Fibroblast of villous mesenchyme (primary cell): ENCODE measurements at regions not wholly inside any gene's neighbourhood (a gene's known extent, or its start where the extent isn't known, plus 50 kb on each side); places are given as distances from the start of the nearest gene placed in this dataset.

Source experiments
- DNase-seq: peaks from one replicate; pipeline ENCODE4 v3.0.0-alpha.2; 2010; ENCODE audit warnings: low read depth
- H3K4me3 ChIP-seq: 2 replicates; pipeline ENCODE4 v1.5.1; 2011; ENCODE audit warnings: low read depth, mild to moderate bottlenecking, low read length
- TF ChIP-seq, protein P1 (sequence below): IDR thresholded peaks from 2 replicates; pipeline ENCODE4 v1.5.1; 2012; ENCODE audit warnings: low read depth, mild to moderate bottlenecking, low read length; ENCODE audit not compliant: insufficient read depth

DNA sequence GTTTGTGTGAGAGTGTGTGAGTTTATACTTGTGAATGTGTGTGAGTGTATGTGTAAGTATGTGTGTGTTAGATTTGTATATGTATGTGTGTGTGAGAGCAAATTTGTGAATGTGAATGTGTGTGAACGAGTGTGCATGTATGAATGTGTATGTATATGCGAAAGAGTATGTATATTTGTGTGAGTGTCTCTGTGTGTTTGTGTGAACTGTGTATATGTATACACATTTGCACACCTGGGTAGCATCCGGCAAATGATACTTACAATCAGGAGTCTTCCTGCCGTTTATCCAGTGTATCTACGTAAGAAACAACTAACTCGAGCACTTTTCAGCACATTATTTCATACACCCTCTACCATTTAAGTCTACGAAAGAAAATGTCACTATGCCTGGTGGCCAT, 487.4 kb downstream of the TNS3 start:
- DNase-seq: no peak
- H3K4me3 ChIP-seq: no peak overlapping the region
- TF ChIP-seq, protein P1, sequence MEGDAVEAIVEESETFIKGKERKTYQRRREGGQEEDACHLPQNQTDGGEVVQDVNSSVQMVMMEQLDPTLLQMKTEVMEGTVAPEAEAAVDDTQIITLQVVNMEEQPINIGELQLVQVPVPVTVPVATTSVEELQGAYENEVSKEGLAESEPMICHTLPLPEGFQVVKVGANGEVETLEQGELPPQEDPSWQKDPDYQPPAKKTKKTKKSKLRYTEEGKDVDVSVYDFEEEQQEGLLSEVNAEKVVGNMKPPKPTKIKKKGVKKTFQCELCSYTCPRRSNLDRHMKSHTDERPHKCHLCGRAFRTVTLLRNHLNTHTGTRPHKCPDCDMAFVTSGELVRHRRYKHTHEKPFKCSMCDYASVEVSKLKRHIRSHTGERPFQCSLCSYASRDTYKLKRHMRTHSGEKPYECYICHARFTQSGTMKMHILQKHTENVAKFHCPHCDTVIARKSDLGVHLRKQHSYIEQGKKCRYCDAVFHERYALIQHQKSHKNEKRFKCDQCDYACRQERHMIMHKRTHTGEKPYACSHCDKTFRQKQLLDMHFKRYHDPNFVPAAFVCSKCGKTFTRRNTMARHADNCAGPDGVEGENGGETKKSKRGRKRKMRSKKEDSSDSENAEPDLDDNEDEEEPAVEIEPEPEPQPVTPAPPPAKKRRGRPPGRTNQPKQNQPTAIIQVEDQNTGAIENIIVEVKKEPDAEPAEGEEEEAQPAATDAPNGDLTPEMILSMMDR: no peak

GRCh38 chr7:47093320-47094234, 488.3 kb downstream of the TNS3 start:
- DNase-seq: no peak
- TF ChIP-seq, protein P1: no peak
- H3K4me3 ChIP-seq: no peak overlapping the region

GRCh38 chr7:47092336-47092735, 489.6 kb downstream of the TNS3 start:
- TF ChIP-seq, protein P1: no peak
- H3K4me3 ChIP-seq: no peak overlapping the region
- no peak for DNase-seq

DNA sequence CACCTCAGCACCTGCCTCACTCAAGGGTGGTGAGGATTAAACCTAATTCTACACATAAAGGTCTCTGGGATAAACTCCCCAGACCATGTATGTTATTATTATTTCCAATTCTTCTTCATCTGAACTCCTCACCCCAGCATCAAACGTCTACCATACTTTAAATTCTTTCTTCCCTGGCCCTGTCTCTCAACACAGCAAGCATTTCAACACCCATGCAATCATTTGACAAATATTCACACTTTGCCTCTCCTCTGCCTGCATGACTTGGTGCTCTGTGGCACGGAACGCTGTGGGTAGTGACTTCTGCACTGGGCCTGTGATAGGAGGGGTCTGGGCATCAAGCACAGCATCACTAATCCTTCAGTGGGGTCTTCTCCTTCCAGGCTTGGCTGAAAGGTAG, 490.8 kb downstream of the TNS3 start:
- no peak overlapping the region for H3K4me3 ChIP-seq
- DNase-seq: no peak
- TF ChIP-seq, protein P1: no peak

DNA sequence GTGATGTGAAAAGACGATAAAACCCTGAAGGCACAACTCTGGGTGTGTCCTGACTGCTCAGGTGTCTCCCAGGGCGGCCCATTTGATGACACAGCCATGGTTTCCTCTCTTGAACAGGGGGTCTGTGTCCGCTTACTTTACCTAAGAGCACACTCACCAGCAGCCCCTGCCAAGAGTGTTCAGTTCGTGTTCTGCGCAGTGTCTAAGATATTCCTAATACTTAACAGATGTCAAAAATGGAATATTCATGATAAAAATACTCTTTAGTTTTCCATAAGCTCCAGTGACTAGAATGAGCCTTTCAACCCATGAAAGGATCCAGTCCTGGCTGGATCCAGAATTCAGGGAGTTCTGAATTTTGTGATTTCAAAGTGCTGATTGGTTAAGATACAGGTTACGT, 492.4 kb downstream of the TNS3 start:
- TF ChIP-seq, protein P1: no peak
- no peak for DNase-seq

GRCh38 chr7:47089068-47089417, 492.9 kb downstream of the TNS3 start:
- no peak for DNase-seq
- TF ChIP-seq, protein P1: no peak
- no peak overlapping the region for H3K4me3 ChIP-seq

More for the DNA sequence above, 492.4 kb downstream of the TNS3 start:
- H3K4me3 ChIP-seq: no peak overlapping the region
